ENCODE measurements at regions not wholly inside any gene's neighbourhood (a gene's known extent, or its start where the extent isn't known, plus 50 kb on each side); places are given as distances from the start of the nearest gene placed in this dataset.

- TF ChIP-seq TBL1XR1 (IDR thresholded peaks at IDR 0.05; ENCODE audit: low read length in 2 of 2) (no peak), SIN3A (IDR thresholded peaks at IDR 0.05; ENCODE audit: borderline replicate concordance in 2 of 2, control insufficient read depth in 1 of 2, low read depth in 2 of 2, low read length in 2 of 2) (no peak), TARDBP (IDR thresholded peaks at IDR 0.05) (no peak), XRCC4 (IDR thresholded peaks at IDR 0.05; ENCODE audit: extremely low read depth, insufficient read depth, insufficient read length) (no peak), HDAC2 (IDR thresholded peaks at IDR 0.05) (no peak), ZNF175 (CRISPR knock-in tag; IDR thresholded peaks at IDR 0.05; ENCODE audit: low read depth) (no peak), SIX5 (IDR thresholded peaks at IDR 0.05; ENCODE audit: borderline replicate concordance in 1 of 2, insufficient read depth in 1 of 2, low read depth in 1 of 2, low read length in 2 of 2) (no peak), STAG1 (CRISPR knock-in tag; IDR thresholded peaks at IDR 0.05; ENCODE audit: borderline replicate concordance) (no peak), TEAD1 (CRISPR knock-in tag; IDR thresholded peaks at IDR 0.05) (no peak), ZBTB7A (IDR thresholded peaks at IDR 0.05; ENCODE audit: borderline replicate concordance, control insufficient read depth, low read depth, low read length) (no peak), CTCF (IDR thresholded peaks at IDR 0.05 in 2 of 3, conservative IDR thresholded peaks at IDR 0.05 in 1 of 3; ENCODE audit: insufficient read depth in 2 of 3, low read depth in 1 of 3, low read length in 3 of 3) (no peak), ELF4 (CRISPR knock-in tag; IDR thresholded peaks at IDR 0.05) (no peak), TAF1 (IDR thresholded peaks at IDR 0.05; ENCODE audit: control insufficient read depth, extremely low read depth, insufficient read depth, low read length, severe bottlenecking) (no peak)
- TF ChIP-seq, protein P1, sequence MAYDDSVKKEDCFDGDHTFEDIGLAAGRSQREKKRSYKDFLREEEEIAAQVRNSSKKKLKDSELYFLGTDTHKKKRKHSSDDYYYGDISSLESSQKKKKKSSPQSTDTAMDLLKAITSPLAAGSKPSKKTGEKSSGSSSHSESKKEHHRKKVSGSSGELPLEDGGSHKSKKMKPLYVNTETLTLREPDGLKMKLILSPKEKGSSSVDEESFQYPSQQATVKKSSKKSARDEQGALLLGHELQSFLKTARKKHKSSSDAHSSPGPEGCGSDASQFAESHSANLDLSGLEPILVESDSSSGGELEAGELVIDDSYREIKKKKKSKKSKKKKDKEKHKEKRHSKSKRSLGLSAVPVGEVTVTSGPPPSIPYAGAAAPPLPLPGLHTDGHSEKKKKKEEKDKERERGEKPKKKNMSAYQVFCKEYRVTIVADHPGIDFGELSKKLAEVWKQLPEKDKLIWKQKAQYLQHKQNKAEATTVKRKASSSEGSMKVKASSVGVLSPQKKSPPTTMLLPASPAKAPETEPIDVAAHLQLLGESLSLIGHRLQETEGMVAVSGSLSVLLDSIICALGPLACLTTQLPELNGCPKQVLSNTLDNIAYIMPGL (CRISPR knock-in tag; IDR thresholded peaks at IDR 0.05), result no peak
Observed at GRCh38 chr6:168250250-168250649, 69.3 kb downstream of the DACT2 start.
